ENCODE measurements at regions not wholly inside any gene's neighbourhood (a gene's known extent, or its start where the extent isn't known, plus 50 kb on each side); places are given as distances from the start of the nearest gene placed in this dataset.

- Mint-ChIP-seq H3K9me3 (no peaks in the 10 kb centered on the region), H3K27ac (no peak overlapping the region), H3K36me3 (ENCODE audit: low read depth) (no peaks in the 10 kb centered on the region), H3K27me3 (ENCODE audit: insufficient read depth) (peaks cover 6% of the 10 kb centered on the region), H3K4me1 (ENCODE audit: low read depth) (no peaks in the 10 kb centered on the region), H3K4me3 (no peak overlapping the region)
- no peak for DNase-seq
- TF ChIP-seq CTCF (IDR thresholded peaks at IDR 0.05): no peak
These were observed 174.5 kb upstream of the RMP24 start for GRCh38 chr18:35797948-35798347.

DNA sequence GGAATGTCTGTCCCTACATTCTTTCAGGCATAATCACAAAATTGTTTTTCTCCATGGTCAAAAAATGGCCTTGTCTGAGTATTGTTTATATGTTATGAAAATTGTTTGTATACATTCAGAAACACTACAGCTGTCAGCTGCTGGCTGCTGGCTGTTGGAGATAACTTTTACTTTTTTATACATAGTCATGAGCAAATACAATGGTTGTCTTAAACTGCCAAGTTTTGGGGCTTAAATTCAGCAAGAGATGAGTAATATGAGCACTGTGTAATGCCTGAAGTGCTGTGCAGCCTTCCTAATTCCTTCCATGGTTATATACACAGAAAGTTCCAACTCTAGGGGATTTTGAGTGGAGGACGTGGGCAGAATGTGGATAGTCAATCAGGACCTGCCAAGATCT is 168.9 kb upstream of the RMP24 start:
- no peak overlapping the region for H3K27ac Mint-ChIP-seq
- H3K4me1 Mint-ChIP-seq (ENCODE audit: low read depth): peaks cover 10% of the 10 kb centered on the region; the same call in 1 of the 2 replicates
- no peak overlapping the region for H3K4me3 Mint-ChIP-seq
- no peaks in the 10 kb centered on the region for H3K36me3 Mint-ChIP-seq (ENCODE audit: low read depth)
- H3K27me3 Mint-ChIP-seq (ENCODE audit: insufficient read depth): 0 out of 2 replicates have a peak, but pooled peaks cover 2% of the 10 kb centered on the region
- no peaks in the 10 kb centered on the region for H3K9me3 Mint-ChIP-seq
- no peak for DNase-seq
- no peak for TF ChIP-seq CTCF (IDR thresholded peaks at IDR 0.05)

GRCh38 chr18:35804377-35804776 is 168.1 kb upstream of the RMP24 start:
- Mint-ChIP-seq H3K4me3 (no peak overlapping the region), H3K9me3 (no peaks in the 10 kb centered on the region), H3K27me3 (ENCODE audit: insufficient read depth) (peaks cover 2% of the 10 kb centered on the region; the same call in 1 of the 2 replicates), H3K4me1 (ENCODE audit: low read depth) (peaks cover 10% of the 10 kb centered on the region; the same call in 1 of the 2 replicates), H3K36me3 (ENCODE audit: low read depth) (no peaks in the 10 kb centered on the region), H3K27ac (no peak overlapping the region)
- TF ChIP-seq CTCF (IDR thresholded peaks at IDR 0.05): no peak
- no peak for DNase-seq

DNA sequence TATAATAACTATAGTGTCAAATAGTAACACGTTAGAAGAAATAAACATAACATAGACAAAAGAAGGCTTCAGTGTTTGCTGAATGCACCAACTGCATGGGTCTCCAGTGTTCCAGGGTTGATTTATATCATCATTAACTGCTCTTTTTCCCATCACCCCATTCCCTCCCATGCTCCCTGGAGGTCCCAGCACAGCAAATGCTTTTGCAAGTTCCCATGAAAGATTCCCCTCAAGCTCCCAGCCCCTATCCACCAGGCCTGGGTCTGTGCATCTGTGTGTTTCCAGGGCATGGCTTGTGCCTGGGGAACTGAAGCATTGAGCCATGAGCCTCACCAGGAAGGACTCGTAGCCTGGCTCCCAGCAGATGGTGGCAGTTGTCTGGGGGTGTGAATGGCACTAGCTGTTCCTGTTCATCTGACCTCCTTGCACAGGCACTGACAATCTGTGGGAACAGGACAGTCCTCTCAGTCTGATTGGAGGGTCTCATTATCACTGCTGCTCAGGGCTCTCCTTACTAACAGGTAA is 164.6 kb upstream of the RMP24 start:
- Mint-ChIP-seq H3K4me1 (ENCODE audit: low read depth) (peaks cover 10% of the 10 kb centered on the region; the same call in 1 of the 2 replicates), H3K27me3 (ENCODE audit: insufficient read depth) (peaks cover 6% of the 10 kb centered on the region; the same call in 1 of the 2 replicates), H3K27ac (no peak overlapping the region), H3K36me3 (ENCODE audit: low read depth) (no peaks in the 10 kb centered on the region), H3K9me3 (no peaks in the 10 kb centered on the region), H3K4me3 (no peak overlapping the region)
- no peak for TF ChIP-seq CTCF (IDR thresholded peaks at IDR 0.05)
- DNase-seq: no peak

- Mint-ChIP-seq H3K36me3 (ENCODE audit: low read depth) (no peaks in the 10 kb centered on the region), H3K4me1 (ENCODE audit: low read depth) (peaks cover 2% of the 10 kb centered on the region; the same call in 1 of the 2 replicates), H3K4me3 (no peak overlapping the region), H3K27me3 (ENCODE audit: insufficient read depth) (peaks cover 6% of the 10 kb centered on the region; the same call in 1 of the 2 replicates), H3K9me3 (no peaks in the 10 kb centered on the region), H3K27ac (no peak overlapping the region)
- no peak for TF ChIP-seq CTCF (IDR thresholded peaks at IDR 0.05)
- DNase-seq: no peak
These were observed 163.7 kb upstream of the RMP24 start for GRCh38 chr18:35808796-35809195.
